ENCODE measurements at regions not wholly inside any gene's neighbourhood (a gene's known extent, or its start where the extent isn't known, plus 50 kb on each side); places are given as distances from the start of the nearest gene placed in this dataset.
A peak's percentile ranks its signal among the peaks of the same experiment; 100 is the strongest.

DNA sequence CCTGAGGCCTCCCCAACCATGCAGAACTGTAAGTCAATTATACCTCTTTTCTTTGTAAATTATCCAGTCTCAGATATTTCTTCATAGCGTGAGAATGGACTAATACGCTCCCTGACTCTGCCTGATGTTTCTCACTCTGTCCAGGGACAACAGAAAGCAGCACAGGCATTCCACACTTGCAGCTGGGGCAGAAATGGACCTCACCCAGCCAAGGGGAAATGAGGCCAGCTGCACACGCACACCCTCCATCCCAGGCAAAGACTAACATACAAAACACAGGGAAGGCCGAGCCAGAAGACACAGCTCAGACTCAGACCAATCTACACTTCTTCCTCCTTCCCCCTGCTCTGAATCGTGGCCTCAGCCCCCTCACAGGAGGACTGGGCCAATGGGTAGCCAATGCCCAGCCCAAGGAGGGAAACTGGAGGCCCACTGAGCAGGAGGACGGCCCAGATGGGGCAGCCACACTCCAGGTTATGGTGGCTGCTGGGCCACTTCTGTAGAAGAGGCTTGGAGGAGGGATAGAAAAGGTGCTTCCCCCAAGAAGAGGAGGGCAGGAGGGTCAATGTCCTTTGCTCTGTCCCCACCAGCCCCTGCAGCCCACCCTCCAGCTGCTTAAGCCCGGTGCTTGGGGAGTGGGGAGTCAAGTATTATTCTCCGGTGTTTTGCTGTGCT, 228.4 kb downstream of the NPHP4 start:
- intact Hi-C loops (cut with DNase I), result no loop called here
- no peak overlapping the region for H3K4me3 ChIP-seq
- no peak for ATAC-seq
- no peak for DNase-seq
- H3K27ac ChIP-seq, result no peak overlapping the region
- TF ChIP-seq, protein P1, sequence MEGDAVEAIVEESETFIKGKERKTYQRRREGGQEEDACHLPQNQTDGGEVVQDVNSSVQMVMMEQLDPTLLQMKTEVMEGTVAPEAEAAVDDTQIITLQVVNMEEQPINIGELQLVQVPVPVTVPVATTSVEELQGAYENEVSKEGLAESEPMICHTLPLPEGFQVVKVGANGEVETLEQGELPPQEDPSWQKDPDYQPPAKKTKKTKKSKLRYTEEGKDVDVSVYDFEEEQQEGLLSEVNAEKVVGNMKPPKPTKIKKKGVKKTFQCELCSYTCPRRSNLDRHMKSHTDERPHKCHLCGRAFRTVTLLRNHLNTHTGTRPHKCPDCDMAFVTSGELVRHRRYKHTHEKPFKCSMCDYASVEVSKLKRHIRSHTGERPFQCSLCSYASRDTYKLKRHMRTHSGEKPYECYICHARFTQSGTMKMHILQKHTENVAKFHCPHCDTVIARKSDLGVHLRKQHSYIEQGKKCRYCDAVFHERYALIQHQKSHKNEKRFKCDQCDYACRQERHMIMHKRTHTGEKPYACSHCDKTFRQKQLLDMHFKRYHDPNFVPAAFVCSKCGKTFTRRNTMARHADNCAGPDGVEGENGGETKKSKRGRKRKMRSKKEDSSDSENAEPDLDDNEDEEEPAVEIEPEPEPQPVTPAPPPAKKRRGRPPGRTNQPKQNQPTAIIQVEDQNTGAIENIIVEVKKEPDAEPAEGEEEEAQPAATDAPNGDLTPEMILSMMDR (IDR thresholded peaks at IDR 0.05), result no peak
- no peak for TF ChIP-seq POLR2A (IDR thresholded peaks at IDR 0.05)
- H3K27me3 ChIP-seq, result no peaks in the 10 kb centered on the region
- no peaks in the 10 kb centered on the region for H3K4me1 ChIP-seq
- WGBS (ENCODE audit: insufficient coverage, low coverage, low lambda C conversion rate, missing lambda C conversion rate), result 43% methylated on average over 7 of the region's 8 CpGs
- no peaks in the 10 kb centered on the region for H3K9me3 ChIP-seq
- H3K36me3 ChIP-seq, result no peaks in the 10 kb centered on the region

- H3K36me3 ChIP-seq, result no peaks in the 10 kb centered on the region
- ATAC-seq (peak in 1 of 4 donors; percentile 16), DNase-seq (peak in 1 of 3 donors; percentile 28)
- no peaks in the 10 kb centered on the region for H3K27me3 ChIP-seq
- H3K4me3 ChIP-seq, result no peak overlapping the region
- 60% methylated on average over 4 of the region's 19 CpGs for WGBS (ENCODE audit: insufficient coverage, low coverage, low lambda C conversion rate, missing lambda C conversion rate)
- H3K9me3 ChIP-seq, result no peaks in the 10 kb centered on the region
- H3K4me1 ChIP-seq, result no peaks in the 10 kb centered on the region
- TF ChIP-seq, protein P1 (IDR thresholded peaks at IDR 0.05), result no peak
- TF ChIP-seq POLR2A (IDR thresholded peaks at IDR 0.05), result no peak
- intact Hi-C loops (cut with DNase I), result no loop called here
- no peak overlapping the region for H3K27ac ChIP-seq
These were observed 233.2 kb downstream of the NPHP4 start for GRCh38 chr1:5758859-5759578.

DNA sequence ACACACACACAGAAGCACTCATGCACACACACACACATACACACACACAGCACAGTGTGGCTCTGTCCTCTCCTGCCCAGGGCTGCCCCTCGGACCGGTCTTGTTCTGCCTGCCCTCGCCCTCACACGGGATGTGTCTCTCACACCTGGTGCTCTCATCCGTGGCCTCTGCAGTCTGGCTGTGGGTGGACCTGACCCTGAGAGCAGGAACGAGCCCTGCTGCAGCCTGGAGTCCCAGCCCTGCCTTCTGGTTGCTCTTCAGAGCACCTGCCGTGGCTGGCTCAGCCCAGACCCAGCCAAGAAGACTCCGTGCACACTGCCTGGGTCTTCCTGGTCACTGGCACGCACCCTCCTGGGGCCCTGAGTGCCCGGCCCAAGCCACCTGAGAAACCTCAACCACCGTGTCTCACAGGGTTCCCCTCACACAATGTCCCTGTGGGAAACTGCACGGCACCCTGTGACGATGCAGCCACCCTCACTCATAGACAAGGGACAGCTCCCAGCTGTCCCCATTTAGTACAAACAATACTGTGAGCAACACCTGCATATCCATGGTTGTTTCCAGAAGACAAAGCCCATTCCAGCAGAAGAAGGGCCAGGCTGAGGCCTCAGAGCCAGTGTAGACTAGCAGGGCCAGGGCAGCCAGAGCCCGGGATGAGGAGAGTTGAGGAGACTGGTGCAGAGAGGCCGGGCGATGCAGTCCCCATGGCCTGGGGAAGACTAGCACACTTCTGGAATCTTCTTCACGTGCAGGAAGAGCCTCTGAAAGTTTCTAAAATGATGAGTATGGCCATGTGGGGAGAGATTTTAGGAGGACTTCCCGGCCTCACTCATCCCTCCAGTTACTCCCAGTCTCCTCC, 234.0 kb downstream of the NPHP4 start:
- no peaks in the 10 kb centered on the region for H3K4me1 ChIP-seq
- DNase-seq (peak in 1 of 3 donors; percentile 47), ATAC-seq (peak in 1 of 4 donors; percentile 16)
- H3K36me3 ChIP-seq, result no peaks in the 10 kb centered on the region
- WGBS (ENCODE audit: insufficient coverage, low coverage, low lambda C conversion rate, missing lambda C conversion rate), result 67% methylated on average over 10 of the region's 18 CpGs
- no peak overlapping the region for H3K27ac ChIP-seq
- no peak overlapping the region for H3K4me3 ChIP-seq
- TF ChIP-seq, protein P1 (IDR thresholded peaks at IDR 0.05), result no peak
- no peak for TF ChIP-seq POLR2A (IDR thresholded peaks at IDR 0.05)
- intact Hi-C loops (cut with DNase I), result no loop called here
- no peaks in the 10 kb centered on the region for H3K27me3 ChIP-seq
- no peaks in the 10 kb centered on the region for H3K9me3 ChIP-seq

DNA sequence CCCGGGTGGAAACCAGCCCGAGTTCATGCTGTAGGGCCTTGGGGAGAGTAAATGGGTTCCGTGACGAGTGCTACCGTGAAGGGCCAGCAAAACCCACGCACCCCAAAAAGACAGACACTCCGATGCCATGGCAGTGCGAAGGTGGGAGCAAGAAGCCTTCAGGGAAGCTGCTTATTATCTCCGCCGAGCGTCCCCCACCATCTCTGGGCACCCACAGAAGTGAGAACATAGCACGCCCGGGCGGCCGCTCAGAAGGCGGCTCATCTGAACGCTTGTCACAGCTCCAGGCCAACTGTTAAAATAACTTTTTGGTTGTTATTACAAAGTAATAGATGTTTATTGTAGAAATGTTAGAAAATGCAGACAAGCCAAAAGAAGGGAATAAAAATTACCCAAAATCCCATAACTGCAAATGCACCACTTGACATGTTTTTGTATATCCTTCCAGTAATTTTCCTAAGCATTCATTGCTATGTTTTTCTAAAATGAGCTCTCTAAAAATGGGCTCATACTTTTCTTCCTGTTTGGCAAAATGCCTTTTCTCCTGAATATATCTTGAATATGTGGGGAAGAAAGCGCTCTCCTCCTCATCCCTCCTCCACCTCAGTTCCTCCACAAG, 234.9 kb downstream of the NPHP4 start:
- WGBS (ENCODE audit: insufficient coverage, low coverage, low lambda C conversion rate, missing lambda C conversion rate), result 61% methylated on average over 10 of the region's 18 CpGs
- TF ChIP-seq POLR2A (IDR thresholded peaks at IDR 0.05), result no peak
- TF ChIP-seq, protein P1 (IDR thresholded peaks at IDR 0.05), result no peak
- no peak for ATAC-seq

More for the DNA sequence above, 234.9 kb downstream of the NPHP4 start:
- DNase-seq, result peak in 1 of 3 donors; percentile 11
- intact Hi-C loops (cut with DNase I), result no loop called here
- Histone ChIP-seq H3K9me3 (no peaks in the 10 kb centered on the region), H3K4me3 (no peak overlapping the region), H3K27ac (no peak overlapping the region), H3K4me1 (no peaks in the 10 kb centered on the region), H3K27me3 (no peaks in the 10 kb centered on the region), H3K36me3 (no peaks in the 10 kb centered on the region)

Data from right lobe of liver (tissue), 6 donors.